ENCODE measurements at regions not wholly inside any gene's neighbourhood (a gene's known extent, or its start where the extent isn't known, plus 50 kb on each side); places are given as distances from the start of the nearest gene placed in this dataset.

DNA sequence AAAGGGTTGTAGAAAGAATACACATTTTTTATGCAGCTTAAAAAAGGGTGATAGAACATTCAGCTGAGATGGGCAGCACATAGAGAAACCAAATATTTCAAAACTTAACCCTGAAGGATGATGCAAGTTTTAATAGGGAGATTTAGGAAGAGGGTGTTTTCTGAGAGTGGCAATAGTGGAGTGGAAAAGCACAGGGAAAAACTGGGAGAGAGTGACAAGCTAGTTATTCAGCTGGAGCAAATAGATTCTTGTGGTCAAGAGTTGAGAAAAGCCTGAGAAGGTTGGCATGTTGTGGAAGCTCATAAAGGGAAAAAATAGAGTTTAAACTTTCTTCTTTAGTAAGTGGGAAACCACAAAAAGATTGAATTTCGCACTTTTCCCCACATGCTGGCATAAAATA is 359.6 kb upstream of the PITX2 start:
- TF ChIP-seq, protein P1, sequence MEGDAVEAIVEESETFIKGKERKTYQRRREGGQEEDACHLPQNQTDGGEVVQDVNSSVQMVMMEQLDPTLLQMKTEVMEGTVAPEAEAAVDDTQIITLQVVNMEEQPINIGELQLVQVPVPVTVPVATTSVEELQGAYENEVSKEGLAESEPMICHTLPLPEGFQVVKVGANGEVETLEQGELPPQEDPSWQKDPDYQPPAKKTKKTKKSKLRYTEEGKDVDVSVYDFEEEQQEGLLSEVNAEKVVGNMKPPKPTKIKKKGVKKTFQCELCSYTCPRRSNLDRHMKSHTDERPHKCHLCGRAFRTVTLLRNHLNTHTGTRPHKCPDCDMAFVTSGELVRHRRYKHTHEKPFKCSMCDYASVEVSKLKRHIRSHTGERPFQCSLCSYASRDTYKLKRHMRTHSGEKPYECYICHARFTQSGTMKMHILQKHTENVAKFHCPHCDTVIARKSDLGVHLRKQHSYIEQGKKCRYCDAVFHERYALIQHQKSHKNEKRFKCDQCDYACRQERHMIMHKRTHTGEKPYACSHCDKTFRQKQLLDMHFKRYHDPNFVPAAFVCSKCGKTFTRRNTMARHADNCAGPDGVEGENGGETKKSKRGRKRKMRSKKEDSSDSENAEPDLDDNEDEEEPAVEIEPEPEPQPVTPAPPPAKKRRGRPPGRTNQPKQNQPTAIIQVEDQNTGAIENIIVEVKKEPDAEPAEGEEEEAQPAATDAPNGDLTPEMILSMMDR (IDR thresholded peaks at IDR 0.05; ENCODE audit: insufficient read depth, low read length, poor library complexity, severe bottlenecking), result no peak
- no peak for TF ChIP-seq EZH2phosphoT487 (conservative IDR thresholded peaks at IDR 0.05; ENCODE audit: low read length)
